ENCODE measurements at regions not wholly inside any gene's neighbourhood (a gene's known extent, or its start where the extent isn't known, plus 50 kb on each side); places are given as distances from the start of the nearest gene placed in this dataset.

DNA sequence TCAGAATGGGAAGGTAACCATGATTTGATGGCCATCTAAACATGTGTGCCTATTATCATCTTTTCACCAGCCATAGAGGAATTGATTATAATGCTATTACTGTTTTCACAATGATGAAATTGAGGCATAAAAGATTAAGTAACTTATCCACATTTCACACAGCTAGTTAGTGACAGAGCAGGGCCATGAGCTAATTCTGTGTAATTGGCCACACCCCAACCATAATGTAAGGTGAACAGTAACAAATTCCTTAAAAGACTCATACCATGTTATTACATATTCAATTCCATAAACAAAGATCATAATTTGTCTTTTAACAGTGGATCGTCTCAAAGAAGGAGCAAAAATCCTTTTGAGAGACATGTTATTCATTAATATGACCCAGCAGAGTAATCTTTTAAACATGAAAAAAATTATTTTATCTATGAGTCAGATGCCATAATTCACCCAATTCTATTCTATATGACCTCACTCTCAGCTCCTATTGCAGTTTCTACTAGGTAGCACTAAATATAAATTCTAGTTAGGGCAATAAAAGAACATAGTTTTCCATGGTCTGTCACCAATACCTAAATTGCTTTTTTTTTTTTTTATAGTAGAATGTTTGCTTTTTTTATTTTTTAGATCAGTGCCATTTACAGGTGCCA, 475.8 kb upstream of the SLC39A10 start:
- Histone ChIP-seq H3K79me2 (ENCODE audit: insufficient read depth, low read length) (no peaks in the 10 kb centered on the region), H3K27me3 (ENCODE audit: insufficient read depth, low read length) (no peaks in the 10 kb centered on the region), H3K9me3 (ENCODE audit: low read depth, low read length) (no peaks in the 10 kb centered on the region), H3K27ac (ENCODE audit: low read depth, low read length) (no peak overlapping the region), H3K4me1 (ENCODE audit: insufficient read depth, low read length) (no peaks in the 10 kb centered on the region), H3K36me3 (ENCODE audit: insufficient read depth, low read length) (no peaks in the 10 kb centered on the region), H2AFZ (ENCODE audit: low read length) (no peak overlapping the region), H4K20me1 (ENCODE audit: insufficient read depth, low read length) (no peaks in the 10 kb centered on the region), H3K4me3 (ENCODE audit: insufficient read depth, low read length) (no peak overlapping the region), H3K4me2 (ENCODE audit: insufficient read depth, low read length) (no peak overlapping the region)
- TF ChIP-seq CTCF (IDR thresholded peaks at IDR 0.05; ENCODE audit: extremely low read depth, low read depth, low read length), result no peak
- no peak for DNase-seq (ENCODE audit: insufficient read length, low spot score, missing footprints)

DNA sequence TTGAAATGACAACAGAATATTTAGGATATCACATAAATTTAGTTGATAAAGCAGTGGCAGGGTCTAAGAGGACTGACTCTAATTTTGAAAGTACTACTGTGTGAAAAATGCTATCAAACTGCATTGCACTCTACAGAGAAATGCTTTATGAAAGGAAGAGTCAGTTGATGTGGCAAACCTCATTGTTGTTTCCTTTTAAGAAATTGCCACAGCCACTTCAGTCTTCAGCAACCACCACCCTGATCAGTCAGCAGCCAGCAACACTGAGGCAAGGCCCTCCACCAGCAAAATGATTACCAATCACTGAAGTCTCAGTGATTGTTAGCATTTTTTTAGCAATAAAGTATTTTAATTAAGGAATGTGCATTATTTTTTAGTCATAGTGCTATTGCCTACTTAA, 488.7 kb upstream of the SLC39A10 start:
- no peaks in the 10 kb centered on the region for H3K36me3 ChIP-seq (ENCODE audit: insufficient read depth, low read length)
- H4K20me1 ChIP-seq (ENCODE audit: insufficient read depth, low read length), result no peaks in the 10 kb centered on the region
- no peaks in the 10 kb centered on the region for H3K4me1 ChIP-seq (ENCODE audit: insufficient read depth, low read length)
- H3K4me2 ChIP-seq (ENCODE audit: insufficient read depth, low read length), result no peak overlapping the region
- DNase-seq (ENCODE audit: insufficient read length, low spot score, missing footprints), result no peak
- no peak overlapping the region for H3K27ac ChIP-seq (ENCODE audit: low read depth, low read length)
- H2AFZ ChIP-seq (ENCODE audit: low read length), result no peak overlapping the region
- no peak overlapping the region for H3K4me3 ChIP-seq (ENCODE audit: insufficient read depth, low read length)
- H3K9me3 ChIP-seq (ENCODE audit: low read depth, low read length), result peaks cover 2% of the 10 kb centered on the region
- TF ChIP-seq CTCF (IDR thresholded peaks at IDR 0.05; ENCODE audit: extremely low read depth, low read depth, low read length), result no peak
- no peaks in the 10 kb centered on the region for H3K27me3 ChIP-seq (ENCODE audit: insufficient read depth, low read length)
- no peaks in the 10 kb centered on the region for H3K79me2 ChIP-seq (ENCODE audit: insufficient read depth, low read length)

GRCh38 chr2:195164930-195165329, 492.1 kb upstream of the SLC39A10 start:
- Histone ChIP-seq H2AFZ (ENCODE audit: low read length) (no peak overlapping the region), H3K4me2 (ENCODE audit: insufficient read depth, low read length) (no peak overlapping the region), H4K20me1 (ENCODE audit: insufficient read depth, low read length) (no peaks in the 10 kb centered on the region), H3K9me3 (ENCODE audit: low read depth, low read length) (peaks cover 2% of the 10 kb centered on the region), H3K36me3 (ENCODE audit: insufficient read depth, low read length) (no peaks in the 10 kb centered on the region), H3K79me2 (ENCODE audit: insufficient read depth, low read length) (no peaks in the 10 kb centered on the region), H3K4me1 (ENCODE audit: insufficient read depth, low read length) (no peaks in the 10 kb centered on the region), H3K27me3 (ENCODE audit: insufficient read depth, low read length) (no peaks in the 10 kb centered on the region), H3K4me3 (ENCODE audit: insufficient read depth, low read length) (no peak overlapping the region), H3K27ac (ENCODE audit: low read depth, low read length) (no peak overlapping the region)
- no peak for TF ChIP-seq CTCF (IDR thresholded peaks at IDR 0.05; ENCODE audit: extremely low read depth, low read depth, low read length)
- DNase-seq (ENCODE audit: insufficient read length, low spot score, missing footprints), result no peak

DNA sequence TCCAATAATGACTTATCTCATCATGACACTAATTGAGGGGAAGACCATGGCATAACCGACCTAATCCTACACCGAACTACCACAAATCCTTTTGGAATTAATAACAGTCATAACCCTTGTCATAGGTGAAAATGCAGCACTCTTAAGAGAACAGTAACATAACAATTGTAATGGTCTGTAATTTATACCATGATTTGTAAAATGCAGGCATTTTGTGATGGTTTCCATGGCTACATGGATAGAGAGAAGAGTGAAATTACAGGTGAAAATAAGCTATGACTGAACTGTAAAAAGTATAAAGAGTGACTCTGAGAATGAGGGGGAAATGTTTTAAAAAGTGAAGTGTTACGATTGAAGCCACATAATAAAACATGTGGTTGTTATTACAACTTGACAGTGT, 494.1 kb upstream of the SLC39A10 start:
- no peak for TF ChIP-seq CTCF (IDR thresholded peaks at IDR 0.05; ENCODE audit: extremely low read depth, low read depth, low read length)
- H4K20me1 ChIP-seq (ENCODE audit: insufficient read depth, low read length), result no peaks in the 10 kb centered on the region
- H3K27me3 ChIP-seq (ENCODE audit: insufficient read depth, low read length), result no peaks in the 10 kb centered on the region
- H3K4me3 ChIP-seq (ENCODE audit: insufficient read depth, low read length), result no peak overlapping the region
- H3K4me2 ChIP-seq (ENCODE audit: insufficient read depth, low read length), result no peak overlapping the region
- H3K79me2 ChIP-seq (ENCODE audit: insufficient read depth, low read length), result no peaks in the 10 kb centered on the region
- H3K27ac ChIP-seq (ENCODE audit: low read depth, low read length), result no peak overlapping the region
- peaks cover 2% of the 10 kb centered on the region for H3K9me3 ChIP-seq (ENCODE audit: low read depth, low read length)
- H3K36me3 ChIP-seq (ENCODE audit: insufficient read depth, low read length), result no peaks in the 10 kb centered on the region
- H3K4me1 ChIP-seq (ENCODE audit: insufficient read depth, low read length), result no peaks in the 10 kb centered on the region
- DNase-seq (ENCODE audit: insufficient read length, low spot score, missing footprints), result no peak
- H2AFZ ChIP-seq (ENCODE audit: low read length), result no peak overlapping the region

Data from osteoblast (primary cell).